D721Med (cell line): ENCODE measurements at regions not wholly inside any gene's neighbourhood (a gene's known extent, or its start where the extent isn't known, plus 50 kb on each side); places are given as distances from the start of the nearest gene placed in this dataset.

Experiments used
- DNase-seq: peaks from one replicate; pipeline ENCODE4 v3.0.0; 2011; ENCODE audit warnings: low spot score; ENCODE audit not compliant: insufficient read length
- FAIRE-seq: peaks from 2 replicates; lab custom pipeline; 2011; peaks lifted over from hg19 to GRCh38; lab: Jason Lieb, UNC
- TF ChIP-seq, protein P1 (sequence below): IDR thresholded peaks from 2 replicates; pipeline ENCODE4 v1.5.1; 2012; ENCODE audit warnings: mild to moderate bottlenecking, control low read depth; ENCODE audit not compliant: insufficient read depth; ENCODE audit errors: missing control alignments

DNA sequence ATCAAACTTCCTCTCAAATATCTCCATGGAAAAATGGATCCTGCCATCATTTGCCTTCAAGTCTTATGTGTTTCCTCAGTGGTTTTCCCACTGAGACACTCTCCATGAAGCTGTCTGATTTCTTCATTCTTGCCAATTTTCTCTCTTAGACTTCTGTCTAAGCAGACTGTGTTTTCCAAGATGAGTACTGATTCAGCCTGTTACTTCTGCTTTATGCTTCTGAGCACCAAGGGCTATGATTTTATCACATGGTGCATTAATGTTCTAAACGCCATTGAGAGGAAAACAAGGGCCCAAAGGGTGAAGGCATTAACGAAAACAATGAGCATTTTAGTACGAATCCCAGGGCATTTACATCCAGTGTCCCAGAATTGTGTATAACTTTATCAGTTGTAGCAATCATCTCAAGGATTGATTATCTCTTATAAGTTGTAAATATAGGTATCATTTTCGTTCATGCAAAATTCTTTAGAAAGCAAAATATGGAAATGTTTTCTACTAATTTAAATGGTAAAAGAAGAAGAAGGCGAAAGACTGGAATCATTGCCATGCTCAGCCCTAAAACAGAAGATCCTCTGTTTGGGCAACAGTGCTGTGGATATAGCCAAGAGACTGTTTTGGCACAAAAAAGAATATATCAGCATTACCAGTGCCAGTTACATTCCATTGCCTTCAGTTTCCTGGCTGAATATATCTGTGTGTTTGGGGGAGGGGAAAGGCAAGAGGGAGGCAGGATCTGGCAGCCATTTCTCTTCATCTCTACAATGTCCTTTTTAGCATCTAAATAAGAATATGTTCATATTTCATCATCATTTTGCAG is 537.6 kb downstream of the ANXA1 start:
- FAIRE-seq (no peak), DNase-seq (no peak)
- TF ChIP-seq, protein P1, sequence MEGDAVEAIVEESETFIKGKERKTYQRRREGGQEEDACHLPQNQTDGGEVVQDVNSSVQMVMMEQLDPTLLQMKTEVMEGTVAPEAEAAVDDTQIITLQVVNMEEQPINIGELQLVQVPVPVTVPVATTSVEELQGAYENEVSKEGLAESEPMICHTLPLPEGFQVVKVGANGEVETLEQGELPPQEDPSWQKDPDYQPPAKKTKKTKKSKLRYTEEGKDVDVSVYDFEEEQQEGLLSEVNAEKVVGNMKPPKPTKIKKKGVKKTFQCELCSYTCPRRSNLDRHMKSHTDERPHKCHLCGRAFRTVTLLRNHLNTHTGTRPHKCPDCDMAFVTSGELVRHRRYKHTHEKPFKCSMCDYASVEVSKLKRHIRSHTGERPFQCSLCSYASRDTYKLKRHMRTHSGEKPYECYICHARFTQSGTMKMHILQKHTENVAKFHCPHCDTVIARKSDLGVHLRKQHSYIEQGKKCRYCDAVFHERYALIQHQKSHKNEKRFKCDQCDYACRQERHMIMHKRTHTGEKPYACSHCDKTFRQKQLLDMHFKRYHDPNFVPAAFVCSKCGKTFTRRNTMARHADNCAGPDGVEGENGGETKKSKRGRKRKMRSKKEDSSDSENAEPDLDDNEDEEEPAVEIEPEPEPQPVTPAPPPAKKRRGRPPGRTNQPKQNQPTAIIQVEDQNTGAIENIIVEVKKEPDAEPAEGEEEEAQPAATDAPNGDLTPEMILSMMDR: no peak

DNA sequence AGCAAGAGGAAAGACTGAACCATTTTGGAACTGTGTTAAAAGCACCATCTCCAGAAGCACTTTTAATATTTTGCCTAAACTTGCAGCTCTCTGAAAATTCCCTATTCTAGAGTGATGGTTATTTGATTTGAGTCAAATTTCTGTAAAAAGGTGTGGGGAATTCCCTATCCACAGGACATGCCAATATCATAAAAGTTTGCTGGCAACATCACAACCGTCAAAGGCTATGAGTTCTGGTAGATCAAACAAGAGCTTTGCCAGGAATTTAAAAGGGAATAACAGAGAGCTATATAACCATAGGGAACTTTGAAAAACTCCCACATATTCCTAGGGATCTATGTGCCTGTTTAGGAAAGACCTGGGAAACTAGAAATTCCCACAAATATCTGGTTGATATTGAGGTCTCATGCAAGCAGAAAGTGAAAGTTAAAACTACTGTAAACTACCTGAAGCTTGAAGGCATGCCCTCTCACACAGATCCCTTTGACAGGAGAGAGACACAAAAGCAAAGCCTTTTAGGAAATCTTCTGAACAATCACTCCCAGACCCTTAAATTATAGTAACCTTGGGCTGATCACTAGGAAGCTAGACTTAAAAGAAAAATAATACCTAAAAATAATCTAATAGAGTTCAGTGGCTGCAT is 549.9 kb downstream of the ANXA1 start:
- FAIRE-seq: no peak
- TF ChIP-seq, protein P1: no peak
- no peak for DNase-seq

DNA sequence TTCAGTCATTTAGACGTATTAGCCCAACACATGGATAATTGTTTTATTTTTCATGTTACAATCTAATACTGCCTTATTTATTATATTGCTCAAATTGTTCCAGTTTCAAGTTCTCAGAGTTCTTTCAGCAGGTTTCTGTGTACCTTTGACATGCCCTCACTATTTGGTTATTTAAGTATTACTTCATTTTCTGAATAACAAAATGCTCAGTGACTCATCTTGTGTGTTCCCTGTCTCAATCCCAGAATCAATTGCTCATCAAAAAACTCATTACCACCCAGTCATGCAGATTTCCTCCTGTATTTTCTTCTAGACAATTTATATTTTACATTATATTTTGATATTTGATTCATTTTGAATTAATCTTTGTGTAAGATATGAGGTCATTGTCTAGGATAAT is 562.6 kb downstream of the ANXA1 start:
- no peak for DNase-seq
- FAIRE-seq: no peak
- TF ChIP-seq, protein P1: no peak

DNA sequence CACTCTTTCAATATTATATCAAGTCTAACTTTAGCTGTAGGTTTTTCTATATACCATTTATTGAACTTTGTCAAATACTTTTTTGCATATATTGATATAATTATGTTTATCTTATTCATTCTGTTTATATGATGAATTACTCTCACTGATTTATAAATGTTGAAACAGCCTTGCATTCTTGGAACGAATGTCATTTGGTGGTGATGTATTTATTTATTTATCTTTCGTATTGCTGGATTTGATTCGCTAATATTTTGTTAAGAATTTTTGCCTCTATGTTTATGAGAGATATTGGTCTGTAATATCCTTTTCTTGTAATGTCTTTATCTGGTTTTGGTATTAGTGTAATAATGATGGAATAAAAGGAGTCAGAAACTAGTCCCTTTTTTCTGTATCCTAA is 563.9 kb downstream of the ANXA1 start:
- DNase-seq (no peak), FAIRE-seq (no peak)
- TF ChIP-seq, protein P1: no peak

DNA sequence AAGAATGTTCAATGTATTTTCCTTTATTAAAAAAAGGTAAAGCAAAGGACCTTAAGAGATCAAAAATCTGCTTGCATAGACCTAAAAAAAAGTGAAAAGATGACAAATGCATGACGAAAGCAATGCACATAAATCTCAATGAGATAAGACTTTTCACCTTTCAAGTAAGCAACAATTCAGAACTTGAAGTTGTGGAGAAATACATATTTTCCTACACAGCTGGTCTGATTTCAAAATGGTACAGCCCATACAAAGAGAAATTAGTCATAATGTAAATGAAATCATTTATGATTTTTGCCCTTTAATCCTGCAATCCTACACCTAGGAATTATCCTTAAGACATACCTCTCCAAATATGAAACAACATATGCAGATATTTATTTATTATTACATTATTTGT is 568.0 kb downstream of the ANXA1 start:
- FAIRE-seq (no peak), DNase-seq (no peak)
- TF ChIP-seq, protein P1: no peak

DNA sequence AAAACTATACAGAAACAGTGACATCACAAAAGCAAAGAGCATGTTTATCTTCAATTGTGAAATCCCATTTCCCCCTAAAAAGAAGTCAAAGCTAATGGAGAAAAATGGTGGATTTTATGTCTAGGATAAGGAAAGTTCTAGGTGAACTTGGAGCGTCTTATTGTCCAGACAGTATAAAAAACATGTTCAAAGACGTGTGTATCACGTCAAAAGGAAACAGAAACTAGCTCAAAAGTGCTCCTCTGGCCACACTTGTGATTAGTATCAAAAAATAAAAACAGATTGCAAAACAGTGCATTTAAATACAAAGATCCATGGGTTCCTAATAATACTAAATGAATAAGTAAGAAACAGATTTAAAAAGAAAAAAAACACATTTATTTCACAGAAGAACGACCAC is 568.9 kb downstream of the ANXA1 start:
- no peak for FAIRE-seq
- DNase-seq: no peak
- TF ChIP-seq, protein P1: no peak

DNA sequence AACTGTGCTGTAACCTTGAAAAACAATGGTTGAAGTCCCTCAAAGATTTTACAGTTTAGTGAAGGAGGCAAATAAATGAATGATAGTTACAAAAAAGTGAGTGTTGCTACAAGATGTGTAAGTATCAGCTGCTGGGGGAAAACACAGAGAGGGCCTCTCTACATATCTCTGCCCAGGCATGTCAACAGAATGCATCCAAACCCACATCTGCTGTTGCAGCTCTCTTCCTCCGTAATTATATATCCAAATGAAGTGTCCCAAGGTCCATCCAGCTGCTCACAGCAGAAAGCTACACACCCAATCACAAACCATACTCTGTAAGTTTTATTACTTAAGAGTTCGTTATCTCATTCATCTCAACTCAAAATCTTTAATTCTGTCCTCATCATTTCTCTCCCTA is 584.6 kb downstream of the ANXA1 start:
- DNase-seq: no peak

More for the DNA sequence above, 584.6 kb downstream of the ANXA1 start:
- no peak for FAIRE-seq
- TF ChIP-seq, protein P1: no peak
